ENCODE measurements at regions not wholly inside any gene's neighbourhood (a gene's known extent, or its start where the extent isn't known, plus 50 kb on each side); places are given as distances from the start of the nearest gene placed in this dataset.

GRCh38 chr4:175988511-175988910 is 77.1 kb upstream of the WDR17 start:
- Histone ChIP-seq H3K27ac (ENCODE audit: low read length) (no peak overlapping the region), H3K4me1 (ENCODE audit: control insufficient read depth in 1 of 2, insufficient read depth in 2 of 2, low read length in 2 of 2) (no peaks in the 10 kb centered on the region), H3K27me3 (ENCODE audit: low read depth, low read length) (no peaks in the 10 kb centered on the region), H3K9me3 (ENCODE audit: control insufficient read depth in 1 of 2, low read length in 2 of 2) (no peaks in the 10 kb centered on the region), H3K4me3 (ENCODE audit: low read depth in 1 of 2, low read length in 2 of 2) (no peak overlapping the region), H3K36me3 (ENCODE audit: control insufficient read depth in 1 of 2, insufficient read depth in 2 of 2, low read length in 2 of 2) (no peaks in the 10 kb centered on the region)

GRCh38 chr4:175996206-175996605 is 69.4 kb upstream of the WDR17 start:
- Histone ChIP-seq H3K27me3 (ENCODE audit: low read depth, low read length) (no peaks in the 10 kb centered on the region), H3K9me3 (ENCODE audit: control insufficient read depth in 1 of 2, low read length in 2 of 2) (no peaks in the 10 kb centered on the region), H3K36me3 (ENCODE audit: control insufficient read depth in 1 of 2, insufficient read depth in 2 of 2, low read length in 2 of 2) (no peaks in the 10 kb centered on the region), H3K4me1 (ENCODE audit: control insufficient read depth in 1 of 2, insufficient read depth in 2 of 2, low read length in 2 of 2) (peaks cover 0 to 5% of the 10 kb centered on the region in 2 donors), H3K27ac (ENCODE audit: low read length) (no peak overlapping the region), H3K4me3 (ENCODE audit: low read depth in 1 of 2, low read length in 2 of 2) (no peak overlapping the region)

GRCh38 chr4:175997291-175997690 is 68.3 kb upstream of the WDR17 start:
- Histone ChIP-seq H3K27me3 (ENCODE audit: low read depth, low read length) (no peaks in the 10 kb centered on the region), H3K27ac (ENCODE audit: low read length) (no peak overlapping the region), H3K4me3 (ENCODE audit: low read depth in 1 of 2, low read length in 2 of 2) (no peak overlapping the region), H3K9me3 (ENCODE audit: control insufficient read depth in 1 of 2, low read length in 2 of 2) (no peaks in the 10 kb centered on the region), H3K4me1 (ENCODE audit: control insufficient read depth in 1 of 2, insufficient read depth in 2 of 2, low read length in 2 of 2) (peaks cover 0 to 7% of the 10 kb centered on the region in 2 donors), H3K36me3 (ENCODE audit: control insufficient read depth in 1 of 2, insufficient read depth in 2 of 2, low read length in 2 of 2) (no peaks in the 10 kb centered on the region)

- Histone ChIP-seq H3K27ac (ENCODE audit: low read length) (no peak overlapping the region), H3K4me3 (ENCODE audit: low read depth in 1 of 2, low read length in 2 of 2) (no peak overlapping the region), H3K4me1 (ENCODE audit: control insufficient read depth in 1 of 2, insufficient read depth in 2 of 2, low read length in 2 of 2) (peaks cover 0 to 7% of the 10 kb centered on the region in 2 donors), H3K9me3 (ENCODE audit: control insufficient read depth in 1 of 2, low read length in 2 of 2) (no peaks in the 10 kb centered on the region), H3K27me3 (ENCODE audit: low read depth, low read length) (no peaks in the 10 kb centered on the region), H3K36me3 (ENCODE audit: control insufficient read depth in 1 of 2, insufficient read depth in 2 of 2, low read length in 2 of 2) (no peaks in the 10 kb centered on the region)
These were observed 66.9 kb upstream of the WDR17 start for GRCh38 chr4:175998782-175999181.

GRCh38 chr4:175999944-176000343 is 65.7 kb upstream of the WDR17 start:
- Histone ChIP-seq H3K36me3 (ENCODE audit: control insufficient read depth in 1 of 2, insufficient read depth in 2 of 2, low read length in 2 of 2) (no peaks in the 10 kb centered on the region), H3K27me3 (ENCODE audit: low read depth, low read length) (no peaks in the 10 kb centered on the region), H3K9me3 (ENCODE audit: control insufficient read depth in 1 of 2, low read length in 2 of 2) (no peaks in the 10 kb centered on the region), H3K27ac (ENCODE audit: low read length) (no peak overlapping the region), H3K4me3 (ENCODE audit: low read depth in 1 of 2, low read length in 2 of 2) (no peak overlapping the region), H3K4me1 (ENCODE audit: control insufficient read depth in 1 of 2, insufficient read depth in 2 of 2, low read length in 2 of 2) (peaks cover 0 to 7% of the 10 kb centered on the region in 2 donors)

- Histone ChIP-seq H3K4me1 (ENCODE audit: control insufficient read depth in 1 of 2, insufficient read depth in 2 of 2, low read length in 2 of 2) (peaks cover 0 to 7% of the 10 kb centered on the region in 2 donors), H3K4me3 (ENCODE audit: low read depth in 1 of 2, low read length in 2 of 2) (peak overlapping the region; percentile 72 to 83), H3K27me3 (ENCODE audit: low read depth, low read length) (no peaks in the 10 kb centered on the region), H3K9me3 (ENCODE audit: control insufficient read depth in 1 of 2, low read length in 2 of 2) (no peaks in the 10 kb centered on the region), H3K36me3 (ENCODE audit: control insufficient read depth in 1 of 2, insufficient read depth in 2 of 2, low read length in 2 of 2) (no peaks in the 10 kb centered on the region), H3K27ac (ENCODE audit: low read length) (peak overlapping the region; percentile 78)
These were observed 64.3 kb upstream of the WDR17 start for GRCh38 chr4:176001151-176002006.

- Histone ChIP-seq H3K36me3 (ENCODE audit: control insufficient read depth in 1 of 2, insufficient read depth in 2 of 2, low read length in 2 of 2) (no peaks in the 10 kb centered on the region), H3K27me3 (ENCODE audit: low read depth, low read length) (no peaks in the 10 kb centered on the region), H3K27ac (ENCODE audit: low read length) (peak overlapping the region; percentile 78), H3K4me1 (ENCODE audit: control insufficient read depth in 1 of 2, insufficient read depth in 2 of 2, low read length in 2 of 2) (peaks cover 0 to 7% of the 10 kb centered on the region in 2 donors), H3K9me3 (ENCODE audit: control insufficient read depth in 1 of 2, low read length in 2 of 2) (no peaks in the 10 kb centered on the region), H3K4me3 (ENCODE audit: low read depth in 1 of 2, low read length in 2 of 2) (peak overlapping the region; percentile 72 to 83)
These were observed 63.5 kb upstream of the WDR17 start for GRCh38 chr4:176002007-176002613.

- Histone ChIP-seq H3K4me1 (ENCODE audit: control insufficient read depth in 1 of 2, insufficient read depth in 2 of 2, low read length in 2 of 2) (peaks cover 0 to 7% of the 10 kb centered on the region in 2 donors), H3K27me3 (ENCODE audit: low read depth, low read length) (no peaks in the 10 kb centered on the region), H3K9me3 (ENCODE audit: control insufficient read depth in 1 of 2, low read length in 2 of 2) (no peaks in the 10 kb centered on the region), H3K4me3 (ENCODE audit: low read depth in 1 of 2, low read length in 2 of 2) (no peak overlapping the region), H3K36me3 (ENCODE audit: control insufficient read depth in 1 of 2, insufficient read depth in 2 of 2, low read length in 2 of 2) (no peaks in the 10 kb centered on the region), H3K27ac (ENCODE audit: low read length) (no peak overlapping the region)
These were observed 59.9 kb upstream of the WDR17 start for GRCh38 chr4:176005766-176006165.

GRCh38 chr4:176009254-176009653 is 56.4 kb upstream of the WDR17 start:
- Histone ChIP-seq H3K4me3 (ENCODE audit: low read depth in 1 of 2, low read length in 2 of 2) (no peak overlapping the region), H3K27me3 (ENCODE audit: low read depth, low read length) (no peaks in the 10 kb centered on the region), H3K36me3 (ENCODE audit: control insufficient read depth in 1 of 2, insufficient read depth in 2 of 2, low read length in 2 of 2) (no peaks in the 10 kb centered on the region), H3K27ac (ENCODE audit: low read length) (no peak overlapping the region), H3K4me1 (ENCODE audit: control insufficient read depth in 1 of 2, insufficient read depth in 2 of 2, low read length in 2 of 2) (no peaks in the 10 kb centered on the region), H3K9me3 (ENCODE audit: control insufficient read depth in 1 of 2, low read length in 2 of 2) (no peaks in the 10 kb centered on the region)

- Histone ChIP-seq H3K4me1 (ENCODE audit: control insufficient read depth in 1 of 2, insufficient read depth in 2 of 2, low read length in 2 of 2) (no peaks in the 10 kb centered on the region), H3K36me3 (ENCODE audit: control insufficient read depth in 1 of 2, insufficient read depth in 2 of 2, low read length in 2 of 2) (no peaks in the 10 kb centered on the region), H3K4me3 (ENCODE audit: low read depth in 1 of 2, low read length in 2 of 2) (no peak overlapping the region), H3K27ac (ENCODE audit: low read length) (no peak overlapping the region), H3K9me3 (ENCODE audit: control insufficient read depth in 1 of 2, low read length in 2 of 2) (no peaks in the 10 kb centered on the region), H3K27me3 (ENCODE audit: low read depth, low read length) (no peaks in the 10 kb centered on the region)
These were observed 54.1 kb upstream of the WDR17 start for GRCh38 chr4:176011529-176011928.

- Histone ChIP-seq H3K4me3 (ENCODE audit: low read depth in 1 of 2, low read length in 2 of 2) (no peak overlapping the region), H3K27ac (ENCODE audit: low read length) (no peak overlapping the region), H3K9me3 (ENCODE audit: control insufficient read depth in 1 of 2, low read length in 2 of 2) (no peaks in the 10 kb centered on the region), H3K27me3 (ENCODE audit: low read depth, low read length) (no peaks in the 10 kb centered on the region), H3K4me1 (ENCODE audit: control insufficient read depth in 1 of 2, insufficient read depth in 2 of 2, low read length in 2 of 2) (no peaks in the 10 kb centered on the region), H3K36me3 (ENCODE audit: control insufficient read depth in 1 of 2, insufficient read depth in 2 of 2, low read length in 2 of 2) (no peaks in the 10 kb centered on the region)
These were observed 52.0 kb upstream of the WDR17 start for GRCh38 chr4:176013476-176014247.
